Tibial nerve (tissue), 3 donors: ENCODE measurements at regions not wholly inside any gene's neighbourhood (a gene's known extent, or its start where the extent isn't known, plus 50 kb on each side); places are given as distances from the start of the nearest gene placed in this dataset.

ENCODE experiments used
- POLR2A ChIP-seq, 2 donors: fragments of 450-650 bp; IDR thresholded peaks; one replicate each; pipeline ENCODE4 v1.6.1; 2017; ENCODE audit warnings: antibody characterized with exemption in 2 of 2, mild to moderate bottlenecking in 2 of 2, moderate library complexity in 2 of 2
- TF ChIP-seq, protein P1 (sequence below), 5 experiments: fragments of 200-600 bp in 3 of 5; fragments of 450-650 bp in 2 of 5; sonication (generic) in 3 of 5; IDR thresholded peaks; one replicate each; pipeline ENCODE4 v1.5.1; 2016 to 2019; ENCODE audit warnings: antibody characterized with exemption in 5 of 5, mild to moderate bottlenecking in 3 of 5, moderate library complexity in 2 of 5

DNA sequence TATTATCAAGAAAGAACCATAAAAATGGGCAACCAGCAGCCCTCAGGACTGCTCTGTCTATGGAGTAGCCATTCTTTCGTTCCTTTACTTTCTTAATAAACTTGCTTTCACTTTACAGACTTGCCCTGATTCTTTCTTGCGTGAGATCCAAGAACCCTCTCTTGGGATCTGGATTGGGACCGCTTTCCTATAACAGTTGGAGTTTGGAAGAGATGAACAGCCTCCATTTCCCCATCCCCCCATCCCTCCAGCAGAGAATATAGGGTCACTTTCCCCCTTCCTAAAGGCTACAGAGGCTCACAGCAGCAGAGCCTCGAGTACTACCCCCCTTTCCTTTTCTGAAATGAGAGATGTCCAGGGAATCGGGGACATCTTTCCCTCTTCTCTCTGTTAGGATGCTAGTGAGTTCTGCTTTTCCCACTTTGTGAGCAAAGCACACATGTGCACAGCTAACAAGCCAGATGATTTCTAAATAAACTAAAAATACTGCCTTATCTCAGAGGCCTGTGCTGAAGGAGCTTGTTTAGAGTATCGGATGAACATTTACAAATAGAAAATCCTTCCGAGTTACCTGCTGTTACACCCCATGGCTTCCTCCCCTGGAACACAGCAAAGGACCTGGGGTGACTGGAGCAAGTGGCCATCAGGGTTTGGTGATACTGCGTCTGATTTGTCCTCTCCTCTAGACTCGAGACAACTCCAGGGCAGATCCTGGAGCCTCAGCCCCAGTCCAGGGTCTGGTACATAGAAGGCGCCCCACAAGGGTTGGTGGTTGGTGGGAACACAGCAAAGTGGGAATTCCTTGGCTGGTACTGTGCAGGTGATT is 144.2 kb downstream of the SLC38A6 start:
- TF ChIP-seq, protein P1, sequence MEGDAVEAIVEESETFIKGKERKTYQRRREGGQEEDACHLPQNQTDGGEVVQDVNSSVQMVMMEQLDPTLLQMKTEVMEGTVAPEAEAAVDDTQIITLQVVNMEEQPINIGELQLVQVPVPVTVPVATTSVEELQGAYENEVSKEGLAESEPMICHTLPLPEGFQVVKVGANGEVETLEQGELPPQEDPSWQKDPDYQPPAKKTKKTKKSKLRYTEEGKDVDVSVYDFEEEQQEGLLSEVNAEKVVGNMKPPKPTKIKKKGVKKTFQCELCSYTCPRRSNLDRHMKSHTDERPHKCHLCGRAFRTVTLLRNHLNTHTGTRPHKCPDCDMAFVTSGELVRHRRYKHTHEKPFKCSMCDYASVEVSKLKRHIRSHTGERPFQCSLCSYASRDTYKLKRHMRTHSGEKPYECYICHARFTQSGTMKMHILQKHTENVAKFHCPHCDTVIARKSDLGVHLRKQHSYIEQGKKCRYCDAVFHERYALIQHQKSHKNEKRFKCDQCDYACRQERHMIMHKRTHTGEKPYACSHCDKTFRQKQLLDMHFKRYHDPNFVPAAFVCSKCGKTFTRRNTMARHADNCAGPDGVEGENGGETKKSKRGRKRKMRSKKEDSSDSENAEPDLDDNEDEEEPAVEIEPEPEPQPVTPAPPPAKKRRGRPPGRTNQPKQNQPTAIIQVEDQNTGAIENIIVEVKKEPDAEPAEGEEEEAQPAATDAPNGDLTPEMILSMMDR (IDR thresholded peaks at IDR 0.05) = no peak
- no peak for TF ChIP-seq POLR2A (IDR thresholded peaks at IDR 0.05)
